22Rv1 (cell line): ENCODE measurements at regions not wholly inside any gene's neighbourhood (a gene's known extent, or its start where the extent isn't known, plus 50 kb on each side); places are given as distances from the start of the nearest gene placed in this dataset.

Source experiments
- H3K27ac ChIP-seq: fragments of 450-650 bp; 2 replicates; pipeline ENCODE4 v1.5.1; 2017
- ZFX ChIP-seq: fragments of 450-650 bp; IDR thresholded peaks from 2 replicates; pipeline ENCODE4 v1.6.1; 2017; ENCODE audit warnings: antibody characterized with exemption, borderline replicate concordance
- TF ChIP-seq, protein P1 (sequence below): fragments of 450-650 bp; IDR thresholded peaks from 2 replicates; pipeline ENCODE4 v1.5.1; 2017; ENCODE audit warnings: mild to moderate bottlenecking

- no peak overlapping the region for H3K27ac ChIP-seq
- TF ChIP-seq, protein P1, sequence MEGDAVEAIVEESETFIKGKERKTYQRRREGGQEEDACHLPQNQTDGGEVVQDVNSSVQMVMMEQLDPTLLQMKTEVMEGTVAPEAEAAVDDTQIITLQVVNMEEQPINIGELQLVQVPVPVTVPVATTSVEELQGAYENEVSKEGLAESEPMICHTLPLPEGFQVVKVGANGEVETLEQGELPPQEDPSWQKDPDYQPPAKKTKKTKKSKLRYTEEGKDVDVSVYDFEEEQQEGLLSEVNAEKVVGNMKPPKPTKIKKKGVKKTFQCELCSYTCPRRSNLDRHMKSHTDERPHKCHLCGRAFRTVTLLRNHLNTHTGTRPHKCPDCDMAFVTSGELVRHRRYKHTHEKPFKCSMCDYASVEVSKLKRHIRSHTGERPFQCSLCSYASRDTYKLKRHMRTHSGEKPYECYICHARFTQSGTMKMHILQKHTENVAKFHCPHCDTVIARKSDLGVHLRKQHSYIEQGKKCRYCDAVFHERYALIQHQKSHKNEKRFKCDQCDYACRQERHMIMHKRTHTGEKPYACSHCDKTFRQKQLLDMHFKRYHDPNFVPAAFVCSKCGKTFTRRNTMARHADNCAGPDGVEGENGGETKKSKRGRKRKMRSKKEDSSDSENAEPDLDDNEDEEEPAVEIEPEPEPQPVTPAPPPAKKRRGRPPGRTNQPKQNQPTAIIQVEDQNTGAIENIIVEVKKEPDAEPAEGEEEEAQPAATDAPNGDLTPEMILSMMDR: no peak
- TF ChIP-seq ZFX: no peak
Measured at GRCh38 chr11:128260398-128260797, 327.0 kb downstream of the ETS1 start.

DNA sequence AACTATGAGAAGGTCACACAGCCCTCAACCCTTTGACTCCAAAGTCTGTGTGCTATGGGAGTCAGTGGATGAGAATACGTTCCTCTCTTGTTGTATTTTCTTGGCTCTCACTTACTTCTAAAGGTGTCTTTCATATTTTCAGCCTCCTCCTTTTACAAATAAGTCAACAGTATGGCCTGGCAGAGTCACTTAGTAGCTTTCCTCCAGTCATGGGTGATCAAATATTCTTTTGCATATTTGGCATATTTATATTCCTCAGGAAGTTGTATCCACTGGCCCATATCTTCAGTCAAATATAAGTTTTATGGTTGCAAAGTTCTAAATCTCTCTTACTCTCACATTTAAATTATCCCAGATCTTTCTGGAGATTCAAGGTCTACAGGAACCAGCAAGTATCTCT is 327.5 kb downstream of the ETS1 start:
- no peak overlapping the region for H3K27ac ChIP-seq
- TF ChIP-seq ZFX: no peak
- TF ChIP-seq, protein P1: no peak

GRCh38 chr11:128254941-128255340 is 332.4 kb downstream of the ETS1 start:
- no peak overlapping the region for H3K27ac ChIP-seq
- TF ChIP-seq ZFX: no peak
- TF ChIP-seq, protein P1: no peak

- TF ChIP-seq, protein P1: no peak
- TF ChIP-seq ZFX: no peak
- no peak overlapping the region for H3K27ac ChIP-seq
Measured at GRCh38 chr11:128251140-128251539, 336.2 kb downstream of the ETS1 start.

GRCh38 chr11:128250482-128250881 is 336.9 kb downstream of the ETS1 start:
- no peak for TF ChIP-seq ZFX
- TF ChIP-seq, protein P1: no peak
- no peak overlapping the region for H3K27ac ChIP-seq

DNA sequence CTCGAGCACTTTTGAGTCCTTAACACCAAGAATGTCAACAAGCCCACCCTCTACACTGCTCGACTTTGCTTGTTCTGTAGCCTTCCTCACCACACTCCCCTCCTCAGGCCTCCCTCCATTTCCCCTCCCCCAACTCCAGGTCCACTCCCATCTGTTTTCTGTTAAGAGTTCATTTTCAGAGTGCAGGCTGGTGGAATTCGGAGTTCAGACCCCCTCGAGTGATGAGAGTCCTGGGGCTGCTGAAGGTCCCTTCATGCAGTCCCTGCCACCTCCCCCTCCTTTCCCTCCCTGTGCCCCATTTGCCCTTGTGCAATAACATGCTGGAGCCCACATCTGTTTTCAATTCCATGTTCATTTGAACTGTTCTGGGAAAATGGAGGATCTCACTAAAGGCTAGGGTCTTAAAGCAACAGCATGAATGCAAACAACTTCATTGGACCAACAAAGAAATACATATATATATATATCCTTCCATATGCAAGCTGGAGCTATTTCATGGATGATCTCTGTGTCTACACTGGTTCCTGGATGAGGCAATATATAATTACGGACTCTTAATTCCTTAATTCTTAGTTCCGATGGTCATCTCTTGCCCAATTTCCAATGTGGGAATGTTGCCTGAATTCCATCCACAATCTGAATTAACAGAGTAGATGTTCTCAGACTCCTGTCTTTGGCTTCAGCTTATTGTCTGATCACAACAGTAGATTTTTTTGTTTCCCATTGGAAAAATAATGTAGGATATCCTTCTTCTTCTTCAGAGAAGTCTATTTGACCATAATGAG is 340.4 kb downstream of the ETS1 start:
- no peak overlapping the region for H3K27ac ChIP-seq
- no peak for TF ChIP-seq ZFX
- TF ChIP-seq, protein P1: no peak

DNA sequence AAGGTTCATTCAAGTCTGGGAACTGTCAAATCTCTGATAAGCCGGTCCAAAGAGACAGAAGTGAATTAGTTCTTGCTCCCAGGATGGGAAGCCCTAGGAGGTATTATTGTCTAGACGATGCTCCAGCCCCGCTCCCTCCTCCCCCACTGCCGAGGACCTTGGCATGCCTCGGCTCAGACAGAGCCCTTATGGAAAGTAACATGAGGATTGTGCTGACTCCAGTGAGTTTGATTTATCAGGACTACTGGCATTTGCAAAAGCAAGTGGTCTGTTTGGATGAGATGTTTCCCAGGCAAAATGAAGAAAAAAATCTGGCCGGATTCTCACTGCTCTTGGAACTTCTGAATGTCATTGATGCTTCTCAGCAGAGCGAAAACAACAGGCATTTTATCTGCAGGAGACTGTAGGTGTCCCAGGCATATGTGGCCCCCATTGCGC is 341.0 kb downstream of the ETS1 start:
- H3K27ac ChIP-seq: no peak overlapping the region
- no peak for TF ChIP-seq ZFX
- TF ChIP-seq, protein P1: no peak
